ENCODE measurements at regions not wholly inside any gene's neighbourhood (a gene's known extent, or its start where the extent isn't known, plus 50 kb on each side); places are given as distances from the start of the nearest gene placed in this dataset.

- Histone ChIP-seq H4K8ac (ENCODE audit: extremely low read depth, insufficient read depth, low read length) (no peak overlapping the region), H3K18ac (ENCODE audit: extremely low read depth, low read length) (no peak overlapping the region), H3K23me2 (ENCODE audit: low read depth, low read length) (no peaks in the 10 kb centered on the region), H3K56ac (replicated peaks; ENCODE audit: insufficient read length, low read depth, low read length) (no peak overlapping the region), H2BK5ac (ENCODE audit: low read depth, low read length) (no peak overlapping the region), H4K20me1 (replicated peaks in 1 of 2; ENCODE audit: control insufficient read depth in 1 of 2, insufficient read depth in 2 of 2, low read length in 2 of 2) (no peaks in the 10 kb centered on the region), H3K4me3 (ENCODE audit: extremely low read depth in 1 of 4, insufficient read depth in 2 of 4, low read depth in 3 of 4, low read length in 4 of 4) (no peak overlapping the region), H3K9me3 (ENCODE audit: insufficient read depth in 2 of 2, low read depth in 1 of 2, low read length in 1 of 2) (no peaks in the 10 kb centered on the region), H2BK120ac (replicated peaks; ENCODE audit: low read depth, low read length) (no peak overlapping the region), H4K91ac (replicated peaks; ENCODE audit: insufficient read length, low read length) (no peak overlapping the region), H3K79me2 (ENCODE audit: control insufficient read depth in 1 of 2, insufficient read depth in 2 of 2, low read length in 2 of 2) (no peaks in the 10 kb centered on the region), H2BK12ac (ENCODE audit: low read depth, low read length) (no peak overlapping the region), H3K9ac (replicated peaks in 1 of 4; ENCODE audit: extremely low read depth in 1 of 4, low read depth in 3 of 4, low read length in 3 of 4) (no peak overlapping the region), H2BK20ac (ENCODE audit: low read length) (no peak overlapping the region), H3K79me1 (ENCODE audit: low read depth, low read length) (no peaks in the 10 kb centered on the region), H2AFZ (ENCODE audit: low read length) (no peak overlapping the region), H3K14ac (ENCODE audit: insufficient read length) (no peak overlapping the region), H2AK5ac (ENCODE audit: low read depth, low read length) (no peak overlapping the region), H3K4ac (replicated peaks; ENCODE audit: insufficient read length, low read depth, low read length) (no peak overlapping the region), H3K36me3 (ENCODE audit: control insufficient read depth in 2 of 4, insufficient read depth in 4 of 4, low read length in 3 of 4) (no peaks in the 10 kb centered on the region), H3K27me3 (replicated peaks in 1 of 4; ENCODE audit: control insufficient read depth in 3 of 4, extremely low read depth in 1 of 4, insufficient read depth in 3 of 4, low read length in 3 of 4) (peaks cover 0 to 1% (median 0%) of the 10 kb centered on the region in 4 experiments; a peak in 1 of 7 replicates), H3K4me1 (replicated peaks in 1 of 4; ENCODE audit: control insufficient read depth in 3 of 4, insufficient read depth in 4 of 4, low read length in 3 of 4) (peaks cover 4 to 11% (median 6%) of the 10 kb centered on the region in 4 experiments), H3K23ac (ENCODE audit: insufficient read length) (no peak overlapping the region), H3K4me2 (ENCODE audit: insufficient read depth in 1 of 2, low read depth in 2 of 2, low read length in 2 of 2) (no peak overlapping the region), H4K5ac (ENCODE audit: insufficient read length, low read depth, low read length) (no peak overlapping the region), H3K27ac (ENCODE audit: low read depth, low read length) (no peak overlapping the region), H2BK15ac (ENCODE audit: low read length) (no peak overlapping the region)
- no peak for FAIRE-seq
- WGBS, 2 experiments (ENCODE audit: extremely low coverage in 1 of 2, insufficient coverage in 1 of 2, insufficient read length in 1 of 2, insufficient replicate concordance in 2 of 2, low coverage in 1 of 2, low lambda C conversion rate in 2 of 2, missing lambda C conversion rate in 1 of 2), result 77% methylated on average over 2 of the region's 2 CpGs; no CpG with 5 or more reads in 1 of the 2 experiments
- DNase-seq (ENCODE audit: low read depth in 1 of 2, low spot score in 2 of 2), result no peak
- POLR2A ChIA-PET (ENCODE audit: partially characterized antibody), result no interaction called here
- CTCF ChIA-PET (ENCODE audit: partially characterized antibody), result interaction anchor here (1.2 to 1.4 kb wide), 2 partner anchors 38 to 44 kb away, joined by 3 to 4 read pairs; no protein-coding TSS in a partner anchor
- TF ChIP-seq HDAC2 (IDR thresholded peaks at IDR 0.05; ENCODE audit: borderline replicate concordance in 1 of 2, low read depth in 2 of 2, low read length in 2 of 2), result no peak
- no peak for TF ChIP-seq CBX5 (IDR thresholded peaks at IDR 0.05; ENCODE audit: low read depth, low read length)
- no peak for TF ChIP-seq JUND (IDR thresholded peaks at IDR 0.05; ENCODE audit: low read length)
- TF ChIP-seq RXRA (IDR thresholded peaks at IDR 0.05; ENCODE audit: insufficient read depth, low read depth, low read length), result no peak
- TF ChIP-seq POU5F1 (IDR thresholded peaks at IDR 0.05; ENCODE audit: low read depth, low read length), result no peak
- no peak for TF ChIP-seq NRF1 (IDR thresholded peaks at IDR 0.05; ENCODE audit: low read depth, low read length)
- no peak for TF ChIP-seq RFX5 (IDR thresholded peaks at IDR 0.05; ENCODE audit: borderline replicate concordance, low read depth, low read length)
- no peak for TF ChIP-seq BCL11A (IDR thresholded peaks at IDR 0.05; ENCODE audit: low read depth in 2 of 2, low read length in 2 of 2)
- TF ChIP-seq GABPA (IDR thresholded peaks at IDR 0.05; ENCODE audit: borderline replicate concordance, insufficient read depth, low read length), result no peak
- no peak for TF ChIP-seq SIX5 (IDR thresholded peaks at IDR 0.05; ENCODE audit: low read depth, low read length)
- TF ChIP-seq ASH2L (IDR thresholded peaks at IDR 0.05; ENCODE audit: low read length), result no peak
- TF ChIP-seq PHF8 (conservative IDR thresholded peaks at IDR 0.05; ENCODE audit: low read depth, low read length), result no peak
- TF ChIP-seq TBP (IDR thresholded peaks at IDR 0.05; ENCODE audit: low read depth, low read length), result no peak
- TF ChIP-seq, protein P1, sequence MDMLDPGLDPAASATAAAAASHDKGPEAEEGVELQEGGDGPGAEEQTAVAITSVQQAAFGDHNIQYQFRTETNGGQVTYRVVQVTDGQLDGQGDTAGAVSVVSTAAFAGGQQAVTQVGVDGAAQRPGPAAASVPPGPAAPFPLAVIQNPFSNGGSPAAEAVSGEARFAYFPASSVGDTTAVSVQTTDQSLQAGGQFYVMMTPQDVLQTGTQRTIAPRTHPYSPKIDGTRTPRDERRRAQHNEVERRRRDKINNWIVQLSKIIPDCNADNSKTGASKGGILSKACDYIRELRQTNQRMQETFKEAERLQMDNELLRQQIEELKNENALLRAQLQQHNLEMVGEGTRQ (IDR thresholded peaks at IDR 0.05; ENCODE audit: low read length), result no peak
These were observed 113.8 kb upstream of the SLC1A4 start for GRCh38 chr2:64875368-64875767.

Measured in H1 (cell line).